Left lung (tissue), 4 donors: ENCODE measurements at regions not wholly inside any gene's neighbourhood (a gene's known extent, or its start where the extent isn't known, plus 50 kb on each side); places are given as distances from the start of the nearest gene placed in this dataset.

Experiments
- ATAC-seq: fragments of 200-7000 bp; cut with Tn5 transposase; one replicate; pipeline ENCODE4 v1.9.1; 2020; ENCODE audit warnings: moderate library complexity
- DNase-seq, 4 donors: peaks; one replicate each; pipeline ENCODE4 v3.0.0-alpha.2; 2013 to 2020
- H3K27ac ChIP-seq, 2 donors: fragments of 200-600 bp; sonication (generic) in 1 of 2; one replicate each; pipeline versions ENCODE4 v1.5.0 to v1.8.0; 2020 to 2021
- H3K27me3 ChIP-seq, 2 donors: fragments of 200-600 bp; sonication (generic) in 1 of 2; one replicate each; pipeline versions ENCODE4 v1.5.0 to v1.8.0; 2020 to 2021
- H3K36me3 ChIP-seq, 2 donors: fragments of 200-600 bp; sonication (generic) in 1 of 2; one replicate each; pipeline versions ENCODE4 v1.5.0 to v1.8.0; 2020 to 2021
- H3K4me1 ChIP-seq, 2 donors: fragments of 200-600 bp; one replicate each; pipeline ENCODE4 v1.8.0; 2021
- H3K4me3 ChIP-seq, 2 donors: fragments of 200-600 bp; sonication (generic) in 1 of 2; one replicate each; pipeline versions ENCODE4 v1.5.0 to v1.8.0; 2020 to 2021; ENCODE audit warnings: mild to moderate bottlenecking in 1 of 2
- H3K9me3 ChIP-seq, 2 donors: fragments of 200-600 bp; sonication (generic) in 1 of 2; one replicate each; pipeline versions ENCODE4 v1.5.0 to v1.8.0; 2020 to 2021
- intact Hi-C, 2 donors: fragments of 100-400 bp; cut with DNase I; formaldehyde crosslinking; loops; one replicate each; pipeline versions ENCODE4 v1.11.2 to v1.14.2; 2022
- TF ChIP-seq, protein P1 (sequence below), 2 donors: fragments of 200-600 bp; sonication (generic) in 1 of 2; IDR thresholded peaks; one replicate each; pipeline versions ENCODE4 v1.5.0 to v1.8.0; 2021; ENCODE audit warnings: antibody characterized with exemption in 2 of 2
- donor health status: DM: no; HTN: yes; CAD: no.
- donor health status: DM: no; HTN: no; CAD: no.

DNA sequence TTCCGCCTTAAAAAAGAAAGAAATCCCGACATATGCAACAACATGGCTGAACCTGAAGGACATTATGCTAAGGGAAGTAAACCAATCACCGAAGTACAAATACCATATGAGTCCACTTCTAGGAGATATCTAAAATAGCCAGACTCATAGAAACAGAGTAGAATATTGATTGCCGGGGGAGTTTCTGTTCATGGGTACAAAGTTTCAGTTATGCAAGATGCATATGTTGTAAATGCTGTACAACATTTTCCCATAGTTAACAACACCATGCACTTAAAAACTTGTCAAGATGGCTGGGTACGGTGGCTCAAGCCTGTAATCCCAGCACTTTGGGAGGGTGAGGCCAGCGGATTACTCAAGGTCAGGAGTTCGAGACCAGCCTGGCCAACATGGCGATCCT lies 251.5 kb upstream of the EEF2KMT start:
- no peak for DNase-seq
- ATAC-seq: no peak
- Histone ChIP-seq H3K9me3 (no peaks in the 10 kb centered on the region), H3K36me3 (no peaks in the 10 kb centered on the region), H3K4me3 (no peak overlapping the region), H3K4me1 (no peaks in the 10 kb centered on the region), H3K27ac (no peak overlapping the region), H3K27me3 (no peaks in the 10 kb centered on the region)
- TF ChIP-seq, protein P1, sequence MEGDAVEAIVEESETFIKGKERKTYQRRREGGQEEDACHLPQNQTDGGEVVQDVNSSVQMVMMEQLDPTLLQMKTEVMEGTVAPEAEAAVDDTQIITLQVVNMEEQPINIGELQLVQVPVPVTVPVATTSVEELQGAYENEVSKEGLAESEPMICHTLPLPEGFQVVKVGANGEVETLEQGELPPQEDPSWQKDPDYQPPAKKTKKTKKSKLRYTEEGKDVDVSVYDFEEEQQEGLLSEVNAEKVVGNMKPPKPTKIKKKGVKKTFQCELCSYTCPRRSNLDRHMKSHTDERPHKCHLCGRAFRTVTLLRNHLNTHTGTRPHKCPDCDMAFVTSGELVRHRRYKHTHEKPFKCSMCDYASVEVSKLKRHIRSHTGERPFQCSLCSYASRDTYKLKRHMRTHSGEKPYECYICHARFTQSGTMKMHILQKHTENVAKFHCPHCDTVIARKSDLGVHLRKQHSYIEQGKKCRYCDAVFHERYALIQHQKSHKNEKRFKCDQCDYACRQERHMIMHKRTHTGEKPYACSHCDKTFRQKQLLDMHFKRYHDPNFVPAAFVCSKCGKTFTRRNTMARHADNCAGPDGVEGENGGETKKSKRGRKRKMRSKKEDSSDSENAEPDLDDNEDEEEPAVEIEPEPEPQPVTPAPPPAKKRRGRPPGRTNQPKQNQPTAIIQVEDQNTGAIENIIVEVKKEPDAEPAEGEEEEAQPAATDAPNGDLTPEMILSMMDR (IDR thresholded peaks at IDR 0.05): no peak
- intact Hi-C loops: no loop called here

DNA sequence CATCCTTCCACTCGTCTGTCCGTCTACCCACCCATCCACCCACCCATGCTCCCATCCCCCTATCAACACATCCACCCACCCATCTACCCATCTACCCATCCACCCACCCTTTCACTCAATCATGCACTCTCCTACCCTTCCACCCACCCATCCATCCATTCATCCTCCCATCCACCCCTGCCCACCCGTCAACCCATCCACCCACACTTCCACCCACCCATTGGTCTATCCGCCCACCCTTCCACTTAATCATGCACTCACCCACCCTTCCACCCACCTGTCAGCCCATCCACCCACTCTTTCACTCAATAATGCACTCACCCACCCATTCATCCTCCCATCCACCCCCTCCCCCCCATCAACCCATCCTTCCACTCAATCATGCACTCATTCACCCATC lies 250.0 kb upstream of the EEF2KMT start:
- Histone ChIP-seq H3K4me1 (no peaks in the 10 kb centered on the region), H3K36me3 (no peaks in the 10 kb centered on the region), H3K27ac (no peak overlapping the region), H3K9me3 (no peaks in the 10 kb centered on the region), H3K4me3 (no peak overlapping the region), H3K27me3 (no peaks in the 10 kb centered on the region)
- DNase-seq (no peak), ATAC-seq (no peak)
- TF ChIP-seq, protein P1 (IDR thresholded peaks at IDR 0.05): no peak
- intact Hi-C loops: no loop called here

DNA sequence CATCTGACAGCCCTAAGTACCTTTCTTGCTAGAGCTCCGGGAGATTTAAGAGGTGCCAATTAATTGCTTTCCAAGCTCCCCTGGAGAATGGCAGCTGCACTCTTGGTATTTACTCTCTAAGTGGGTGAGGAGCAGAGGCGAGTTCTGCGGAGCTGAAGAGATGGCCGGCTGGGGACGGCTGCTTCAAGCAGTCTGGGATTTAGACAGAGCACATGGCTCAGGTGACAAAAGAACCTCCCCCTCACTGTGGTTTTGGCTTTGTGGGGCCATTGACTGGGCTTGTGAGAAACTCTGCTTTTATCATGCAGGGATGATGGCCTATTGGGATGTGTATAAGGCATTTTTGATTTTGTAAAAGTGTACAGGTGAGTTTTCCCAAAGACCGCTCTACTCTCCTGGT lies 239.3 kb upstream of the EEF2KMT start:
- Histone ChIP-seq H3K9me3 (no peaks in the 10 kb centered on the region), H3K4me1 (no peaks in the 10 kb centered on the region), H3K27me3 (no peaks in the 10 kb centered on the region), H3K36me3 (no peaks in the 10 kb centered on the region), H3K4me3 (no peak overlapping the region), H3K27ac (no peak overlapping the region)
- DNase-seq: no peak
- TF ChIP-seq, protein P1 (IDR thresholded peaks at IDR 0.05): no peak
- intact Hi-C loops: no loop called here
- ATAC-seq: no peak

DNA sequence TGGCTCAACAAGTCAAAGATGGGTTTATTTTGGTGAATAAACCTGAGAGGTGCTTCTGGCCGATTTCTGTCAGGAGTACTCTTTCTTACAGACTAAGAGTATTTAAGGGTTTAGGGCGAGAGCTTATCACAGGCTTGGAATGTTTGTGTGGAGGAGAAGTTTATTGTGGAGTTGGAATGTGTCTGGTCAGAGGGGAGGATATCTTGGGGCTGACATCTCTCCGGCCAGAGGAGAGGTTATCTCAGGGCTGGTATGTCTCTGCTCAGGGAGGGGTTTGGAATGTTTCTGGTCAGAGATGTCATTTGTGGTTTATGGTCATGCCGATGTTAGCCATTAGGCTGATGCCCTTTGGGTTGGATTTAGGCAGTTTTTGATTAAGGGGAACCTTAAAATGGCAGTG lies 236.4 kb upstream of the EEF2KMT start:
- H3K36me3 ChIP-seq: no peaks in the 10 kb centered on the region
- intact Hi-C loops: no loop called here
- no peaks in the 10 kb centered on the region for H3K4me1 ChIP-seq
- H3K4me3 ChIP-seq: no peak overlapping the region
- no peaks in the 10 kb centered on the region for H3K27me3 ChIP-seq
- TF ChIP-seq, protein P1 (IDR thresholded peaks at IDR 0.05): no peak
- peaks cover 0 to 2% of the 10 kb centered on the region in 2 donors for H3K9me3 ChIP-seq
- no peak overlapping the region for H3K27ac ChIP-seq
- DNase-seq (no peak), ATAC-seq (no peak)

DNA sequence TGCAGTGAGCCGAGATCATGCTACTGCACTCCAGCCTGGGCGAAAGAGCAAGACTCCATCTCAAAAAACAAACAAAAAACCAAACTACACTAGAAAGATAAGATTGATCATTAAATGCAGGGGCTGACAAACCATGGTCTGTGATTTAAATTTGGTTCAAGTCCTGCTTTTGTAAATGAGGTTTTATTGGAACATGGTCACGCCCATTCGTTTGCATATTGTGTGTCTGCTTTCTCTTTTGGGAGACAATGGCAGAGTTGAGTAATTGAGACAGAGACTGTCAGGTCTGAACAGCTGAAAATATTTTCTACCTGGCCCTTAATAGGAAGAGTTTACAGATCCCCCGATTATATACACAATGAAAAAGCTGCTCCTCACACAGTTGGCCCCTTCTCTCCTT lies 235.5 kb upstream of the EEF2KMT start:
- Histone ChIP-seq H3K4me3 (no peak overlapping the region), H3K4me1 (no peaks in the 10 kb centered on the region), H3K9me3 (peaks cover 0 to 4% of the 10 kb centered on the region in 2 donors), H3K36me3 (no peaks in the 10 kb centered on the region), H3K27me3 (no peaks in the 10 kb centered on the region), H3K27ac (no peak overlapping the region)
- DNase-seq: no peak
- ATAC-seq: no peak
- intact Hi-C loops: no loop called here
- TF ChIP-seq, protein P1 (IDR thresholded peaks at IDR 0.05): no peak
